ENCODE measurements at regions not wholly inside any gene's neighbourhood (a gene's known extent, or its start where the extent isn't known, plus 50 kb on each side); places are given as distances from the start of the nearest gene placed in this dataset.

GRCh38 chr11:71145368-71145767 lies 107.0 kb downstream of the SHANK2 start:
- TF ChIP-seq POLR2AphosphoS5 (IDR thresholded peaks at IDR 0.05; ENCODE audit: low read depth, low read length) (no peak), CTCF (IDR thresholded peaks at IDR 0.05) (no peak)
